SK-N-SH treated with all-trans-retinoic acid at 6 μM for 48 hours (cell line): ENCODE measurements at regions not wholly inside any gene's neighbourhood (a gene's known extent, or its start where the extent isn't known, plus 50 kb on each side); places are given as distances from the start of the nearest gene placed in this dataset.

ENCODE experiments used
- ARNTL ChIP-seq: fragments of 450-650 bp; formaldehyde crosslinking; IDR thresholded peaks from 2 replicates; pipeline ENCODE4 v1.5.0; 2020; ENCODE audit warnings: low read depth, mild to moderate bottlenecking, moderate library complexity, borderline replicate concordance
- BACH2 ChIP-seq: fragments of 250-450 bp; sonication (Bioruptor Pico); IDR thresholded peaks from 2 replicates; pipeline ENCODE4 v1.9.0; 2021; ENCODE audit warnings: mild to moderate bottlenecking, borderline replicate concordance
- CSDC2 ChIP-seq: fragments of 250-450 bp; sonication (Bioruptor Pico); IDR thresholded peaks from 2 replicates; pipeline ENCODE4 v1.5.0; 2020; ENCODE audit warnings: mild to moderate bottlenecking, moderate library complexity
- PATZ1 ChIP-seq: fragments of 250-450 bp; sonication (Bioruptor Pico); IDR thresholded peaks from 2 replicates; pipeline ENCODE4 v1.8.0; 2020; ENCODE audit warnings: mild to moderate bottlenecking, moderate library complexity, borderline replicate concordance
- SNAI2 ChIP-seq: fragments of 250-450 bp; sonication (Bioruptor Pico); IDR thresholded peaks from 2 replicates; pipeline ENCODE4 v1.5.0; 2020; ENCODE audit warnings: mild to moderate bottlenecking, moderate library complexity
- TSHZ2 ChIP-seq: fragments of 250-450 bp; sonication (Bioruptor Pico); IDR thresholded peaks from 2 replicates; pipeline ENCODE4 v1.5.0; 2020; ENCODE audit warnings: mild to moderate bottlenecking, moderate library complexity
- ZC3H10 ChIP-seq: fragments of 250-450 bp; sonication (Bioruptor Pico); IDR thresholded peaks from 2 replicates; pipeline ENCODE4 v1.5.1; 2021; ENCODE audit warnings: mild to moderate bottlenecking, moderate library complexity
- ZFP3 ChIP-seq: fragments of 250-450 bp; sonication (Bioruptor Pico); IDR thresholded peaks from 2 replicates; pipeline ENCODE4 v1.5.0; 2020; ENCODE audit warnings: mild to moderate bottlenecking, moderate library complexity
- ZFP30 ChIP-seq: fragments of 450-650 bp; formaldehyde crosslinking; IDR thresholded peaks from 2 replicates; pipeline ENCODE4 v1.5.0; 2022; ENCODE audit warnings: mild to moderate bottlenecking, moderate library complexity
- ZNF8 ChIP-seq: fragments of 450-650 bp; formaldehyde crosslinking; IDR thresholded peaks from 2 replicates; pipeline ENCODE4 v1.5.0; 2020; ENCODE audit warnings: mild to moderate bottlenecking, moderate library complexity
- TF ChIP-seq, protein P1 (sequence below): fragments of 250-450 bp; sonication (Bioruptor Pico); IDR thresholded peaks from 2 replicates; pipeline ENCODE4 v1.5.1; 2020; ENCODE audit warnings: low read depth, mild to moderate bottlenecking, moderate library complexity
- TF ChIP-seq, protein P2 (sequence below): fragments of 250-450 bp; sonication (Bioruptor Pico); IDR thresholded peaks from 2 replicates; pipeline ENCODE4 v1.8.0; 2021; ENCODE audit warnings: low read depth, mild to moderate bottlenecking, moderate library complexity, borderline replicate concordance

DNA sequence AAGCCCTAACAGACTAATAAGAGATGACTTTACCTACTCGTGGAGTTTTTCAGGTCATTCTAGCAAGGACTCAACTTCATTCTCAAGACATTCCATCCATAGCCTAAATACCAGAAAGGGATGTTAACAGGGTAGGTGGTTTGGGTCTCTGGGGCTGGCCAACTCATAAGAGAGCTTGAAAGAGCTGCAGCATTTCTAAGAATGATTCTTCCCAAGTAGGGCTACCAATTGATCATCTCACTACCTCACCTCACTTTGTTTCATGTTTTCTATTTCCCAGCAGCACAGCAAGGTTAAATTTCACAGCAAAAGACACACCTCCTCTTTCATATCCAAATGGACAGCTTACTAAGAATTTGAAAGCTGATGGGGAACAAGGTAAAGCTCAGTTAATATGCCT, 614.8 kb upstream of the DIPK2B start:
- no peak for TF ChIP-seq ARNTL (CRISPR knock-in tag)
- TF ChIP-seq BACH2 (CRISPR knock-in tag), result no peak
- no peak for TF ChIP-seq SNAI2 (CRISPR knock-in tag)
- TF ChIP-seq CSDC2 (CRISPR knock-in tag), result no peak
- TF ChIP-seq, protein P1, sequence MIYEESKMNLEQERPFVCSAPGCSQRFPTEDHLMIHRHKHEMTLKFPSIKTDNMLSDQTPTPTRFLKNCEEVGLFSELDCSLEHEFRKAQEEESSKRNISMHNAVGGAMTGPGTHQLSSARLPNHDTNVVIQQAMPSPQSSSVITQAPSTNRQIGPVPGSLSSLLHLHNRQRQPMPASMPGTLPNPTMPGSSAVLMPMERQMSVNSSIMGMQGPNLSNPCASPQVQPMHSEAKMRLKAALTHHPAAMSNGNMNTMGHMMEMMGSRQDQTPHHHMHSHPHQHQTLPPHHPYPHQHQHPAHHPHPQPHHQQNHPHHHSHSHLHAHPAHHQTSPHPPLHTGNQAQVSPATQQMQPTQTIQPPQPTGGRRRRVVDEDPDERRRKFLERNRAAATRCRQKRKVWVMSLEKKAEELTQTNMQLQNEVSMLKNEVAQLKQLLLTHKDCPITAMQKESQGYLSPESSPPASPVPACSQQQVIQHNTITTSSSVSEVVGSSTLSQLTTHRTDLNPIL (CRISPR knock-in tag), result no peak
- TF ChIP-seq PATZ1 (CRISPR knock-in tag), result no peak
- TF ChIP-seq, protein P2, sequence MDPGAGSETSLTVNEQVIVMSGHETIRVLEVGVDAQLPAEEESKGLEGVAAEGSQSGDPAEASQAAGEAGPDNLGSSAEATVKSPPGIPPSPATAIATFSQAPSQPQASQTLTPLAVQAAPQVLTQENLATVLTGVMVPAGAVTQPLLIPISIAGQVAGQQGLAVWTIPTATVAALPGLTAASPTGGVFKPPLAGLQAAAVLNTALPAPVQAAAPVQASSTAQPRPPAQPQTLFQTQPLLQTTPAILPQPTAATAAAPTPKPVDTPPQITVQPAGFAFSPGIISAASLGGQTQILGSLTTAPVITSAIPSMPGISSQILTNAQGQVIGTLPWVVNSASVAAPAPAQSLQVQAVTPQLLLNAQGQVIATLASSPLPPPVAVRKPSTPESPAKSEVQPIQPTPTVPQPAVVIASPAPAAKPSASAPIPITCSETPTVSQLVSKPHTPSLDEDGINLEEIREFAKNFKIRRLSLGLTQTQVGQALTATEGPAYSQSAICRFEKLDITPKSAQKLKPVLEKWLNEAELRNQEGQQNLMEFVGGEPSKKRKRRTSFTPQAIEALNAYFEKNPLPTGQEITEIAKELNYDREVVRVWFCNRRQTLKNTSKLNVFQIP (CRISPR knock-in tag), result no peak
- no peak for TF ChIP-seq ZFP3 (CRISPR knock-in tag)
- TF ChIP-seq ZC3H10, result no peak
- no peak for TF ChIP-seq ZNF8 (CRISPR knock-in tag)
- no peak for TF ChIP-seq TSHZ2
- no peak for TF ChIP-seq ZFP30 (CRISPR knock-in tag)
